DND-41 (cell line): ENCODE measurements at regions not wholly inside any gene's neighbourhood (a gene's known extent, or its start where the extent isn't known, plus 50 kb on each side); places are given as distances from the start of the nearest gene placed in this dataset.
"Not testable (repeated sequence)": the region's sequence is repeated elsewhere in the genome, so short reads cannot be mapped to it uniquely, and the experiment has no call there.

Experiments used
- ATAC-seq: fragments of 200-7000 bp; cut with Tn5 transposase; 3 replicates; pipeline ENCODE4 v1.9.1; 2021; ENCODE audit warnings: low read depth; ENCODE audit not compliant: insufficient read depth
- DNase-seq: peaks from one replicate; pipeline ENCODE4 v3.0.0-alpha.2; 2020
- H2AFZ ChIP-seq: 2 replicates; pipeline ENCODE4 v1.6.0; 2012; ENCODE audit warnings: low read depth, low read length
- H3K27ac ChIP-seq: 2 replicates; pipeline ENCODE4 v1.5.1; 2012; ENCODE audit warnings: low read length, inconsistent platforms
- H3K27me3 ChIP-seq: fragments of 200-600 bp; sonication (generic); 2 replicates; pipeline ENCODE4 v1.6.0; 2012; ENCODE audit warnings: low read length, mild to moderate bottlenecking, inconsistent platforms; ENCODE audit not compliant: insufficient read depth, poor library complexity
- H3K36me3 ChIP-seq: 2 replicates; pipeline ENCODE4 v1.5.1; 2012; ENCODE audit warnings: low read length, inconsistent platforms; ENCODE audit not compliant: insufficient read depth
- H3K4me1 ChIP-seq: 2 replicates; pipeline ENCODE4 v1.5.1; 2012; ENCODE audit warnings: mild to moderate bottlenecking, low read length; ENCODE audit not compliant: insufficient read depth
- H3K4me2 ChIP-seq: 2 replicates; pipeline ENCODE4 v1.6.0; 2012; ENCODE audit warnings: mild to moderate bottlenecking, moderate library complexity, low read length, inconsistent platforms; ENCODE audit not compliant: insufficient read depth
- H3K4me3 ChIP-seq, 2 experiments: fragments of 200-600 bp in 1 of 2; shearing (Covaris generic) in 1 of 2; 2 replicates each; pipeline ENCODE4 v1.5.1; 2012 to 2016; ENCODE audit warnings: inconsistent platforms in 2 of 2, low read length in 2 of 2, mild to moderate bottlenecking in 2 of 2, low read depth in 1 of 2, moderate library complexity in 1 of 2
- H3K79me2 ChIP-seq: 2 replicates; pipeline ENCODE4 v1.6.0; 2012; ENCODE audit warnings: low read length, inconsistent platforms; ENCODE audit not compliant: insufficient read depth
- H3K9ac ChIP-seq: 2 replicates; pipeline ENCODE4 v1.6.0; 2012; ENCODE audit warnings: low read depth, mild to moderate bottlenecking, inconsistent platforms, low read length, moderate library complexity
- H3K9me3 ChIP-seq: 2 replicates; pipeline ENCODE4 v1.5.1; 2012; ENCODE audit warnings: low read length, moderate library complexity, mild to moderate bottlenecking, inconsistent platforms; ENCODE audit not compliant: insufficient read depth, severe bottlenecking
- H4K20me1 ChIP-seq: 2 replicates; pipeline ENCODE4 v1.6.0; 2012; ENCODE audit warnings: low read length; ENCODE audit not compliant: insufficient read depth
- EZH2 ChIP-seq: IDR thresholded peaks from 3 replicates; pipeline ENCODE4 v1.6.1; 2012; ENCODE audit warnings: borderline replicate concordance, low read depth, mild to moderate bottlenecking, moderate library complexity, low read length, inconsistent platforms; ENCODE audit not compliant: severe bottlenecking
- TF ChIP-seq, protein P1 (sequence below): IDR thresholded peaks from 2 replicates; pipeline ENCODE4 v1.5.1; 2012; ENCODE audit warnings: borderline replicate concordance, low read length, moderate library complexity, mild to moderate bottlenecking; ENCODE audit not compliant: poor library complexity, severe bottlenecking; ENCODE audit errors: extremely low read depth

DNA sequence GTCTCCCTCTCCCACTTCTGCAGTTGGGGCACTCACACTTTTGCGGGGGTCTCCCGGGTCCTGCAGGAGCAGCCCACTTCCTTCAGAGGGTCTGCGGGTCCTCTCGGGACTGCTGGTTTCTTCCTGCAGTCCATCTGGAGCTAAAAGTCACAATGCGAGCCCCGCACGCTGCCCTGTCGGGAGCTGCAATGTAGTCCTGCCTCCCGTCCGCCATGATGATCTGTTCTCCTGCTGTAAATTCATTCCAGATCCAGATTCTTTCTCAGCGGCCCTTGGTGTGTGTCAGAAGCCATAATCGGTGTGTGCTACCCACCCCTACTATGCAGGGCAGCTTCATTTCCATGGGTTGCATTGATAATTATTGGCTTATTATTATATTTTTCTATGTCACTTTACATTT, 323.0 kb upstream of the ZFP42 start:
- not testable (repeated sequence) for DNase-seq

DNA sequence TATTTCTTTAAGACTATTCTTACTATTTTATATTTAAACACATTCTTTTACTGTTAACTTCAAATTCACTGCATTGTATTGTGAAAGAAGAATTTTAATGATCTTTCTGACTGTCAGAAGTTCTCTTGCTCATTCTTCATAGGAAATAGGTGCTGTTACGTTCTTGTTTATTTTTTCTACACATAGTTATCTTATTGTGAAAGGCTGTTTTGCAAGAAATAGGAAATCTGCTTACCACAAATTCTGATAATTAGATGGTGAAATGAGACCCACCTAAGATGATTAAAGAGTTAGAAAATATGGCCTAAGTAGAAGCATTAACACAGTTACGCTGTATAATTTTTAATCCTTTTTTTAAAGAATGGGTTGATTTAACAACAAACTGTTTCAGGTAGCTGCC, 316.1 kb upstream of the ZFP42 start:
- Histone ChIP-seq H3K27ac (no peak overlapping the region), H3K4me3 (no peak overlapping the region), H3K4me2 (no peak overlapping the region), H3K9me3 (no peaks in the 10 kb centered on the region), H2AFZ (no peak overlapping the region), H3K79me2 (no peaks in the 10 kb centered on the region), H3K36me3 (no peaks in the 10 kb centered on the region), H3K9ac (no peak overlapping the region), H3K27me3 (no peaks in the 10 kb centered on the region), H3K4me1 (no peaks in the 10 kb centered on the region), H4K20me1 (no peaks in the 10 kb centered on the region)
- no peak for ATAC-seq
- TF ChIP-seq, protein P1, sequence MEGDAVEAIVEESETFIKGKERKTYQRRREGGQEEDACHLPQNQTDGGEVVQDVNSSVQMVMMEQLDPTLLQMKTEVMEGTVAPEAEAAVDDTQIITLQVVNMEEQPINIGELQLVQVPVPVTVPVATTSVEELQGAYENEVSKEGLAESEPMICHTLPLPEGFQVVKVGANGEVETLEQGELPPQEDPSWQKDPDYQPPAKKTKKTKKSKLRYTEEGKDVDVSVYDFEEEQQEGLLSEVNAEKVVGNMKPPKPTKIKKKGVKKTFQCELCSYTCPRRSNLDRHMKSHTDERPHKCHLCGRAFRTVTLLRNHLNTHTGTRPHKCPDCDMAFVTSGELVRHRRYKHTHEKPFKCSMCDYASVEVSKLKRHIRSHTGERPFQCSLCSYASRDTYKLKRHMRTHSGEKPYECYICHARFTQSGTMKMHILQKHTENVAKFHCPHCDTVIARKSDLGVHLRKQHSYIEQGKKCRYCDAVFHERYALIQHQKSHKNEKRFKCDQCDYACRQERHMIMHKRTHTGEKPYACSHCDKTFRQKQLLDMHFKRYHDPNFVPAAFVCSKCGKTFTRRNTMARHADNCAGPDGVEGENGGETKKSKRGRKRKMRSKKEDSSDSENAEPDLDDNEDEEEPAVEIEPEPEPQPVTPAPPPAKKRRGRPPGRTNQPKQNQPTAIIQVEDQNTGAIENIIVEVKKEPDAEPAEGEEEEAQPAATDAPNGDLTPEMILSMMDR: no peak
- no peak for TF ChIP-seq EZH2
- no peak for DNase-seq

More for the DNA sequence above, 323.0 kb upstream of the ZFP42 start:
- H3K4me3 ChIP-seq, H4K20me1 ChIP-seq, H2AFZ ChIP-seq, H3K4me1 ChIP-seq, H3K9me3 ChIP-seq, H3K9ac ChIP-seq, ATAC-seq, H3K27me3 ChIP-seq, H3K4me2 ChIP-seq, H3K27ac ChIP-seq, H3K36me3 ChIP-seq, H3K79me2 ChIP-seq: not testable (repeated sequence)

DNA sequence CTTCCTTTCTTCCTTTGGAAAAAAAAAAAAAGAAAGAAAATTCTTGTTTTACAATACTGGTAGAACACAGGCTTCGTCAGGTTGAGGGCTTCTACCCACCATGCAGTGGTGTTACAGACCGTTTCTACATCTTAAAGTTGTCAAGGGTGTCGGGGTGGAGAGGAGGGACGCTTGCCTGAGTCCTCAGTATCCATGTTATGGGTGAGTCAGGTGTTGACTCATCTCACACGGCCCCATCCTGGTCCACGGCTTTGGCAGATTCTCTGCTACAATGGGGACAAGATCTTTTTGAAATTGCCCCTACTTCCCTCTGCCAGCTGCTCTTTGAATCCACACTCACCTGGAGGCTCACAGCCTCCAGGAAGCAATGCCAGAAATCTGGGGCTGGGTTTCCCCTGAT, 310.3 kb upstream of the ZFP42 start:
- TF ChIP-seq EZH2: no peak
- TF ChIP-seq, protein P1: no peak
- no peaks in the 10 kb centered on the region for H3K4me1 ChIP-seq
- ATAC-seq (no peak), DNase-seq (no peak)
- no peaks in the 10 kb centered on the region for H3K27me3 ChIP-seq
- no peak overlapping the region for H3K9ac ChIP-seq
- H3K4me3 ChIP-seq: no peak overlapping the region
- H3K36me3 ChIP-seq: no peaks in the 10 kb centered on the region
- H3K9me3 ChIP-seq: no peaks in the 10 kb centered on the region
- H3K27ac ChIP-seq: no peak overlapping the region
- H2AFZ ChIP-seq: no peak overlapping the region
- H3K79me2 ChIP-seq: no peaks in the 10 kb centered on the region
- no peaks in the 10 kb centered on the region for H4K20me1 ChIP-seq
- no peak overlapping the region for H3K4me2 ChIP-seq

DNA sequence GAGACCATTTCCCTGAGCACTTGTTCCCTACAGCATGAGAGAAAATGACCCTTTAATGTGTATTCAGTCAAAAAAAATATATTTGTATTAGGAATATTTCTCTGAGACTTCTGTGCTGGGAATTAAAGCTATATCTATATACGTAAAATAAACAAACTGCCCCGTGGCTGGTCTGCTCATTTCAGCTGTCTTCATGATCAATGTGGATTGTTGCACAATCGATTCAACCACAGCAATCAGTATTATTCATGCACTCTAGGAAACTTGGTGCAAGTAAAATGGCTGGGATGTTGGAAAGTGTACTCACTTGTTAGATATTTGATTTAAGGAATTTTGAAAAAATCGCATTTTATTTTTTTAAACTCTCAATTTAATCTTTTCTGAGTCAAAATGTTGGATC, 307.9 kb upstream of the ZFP42 start:
- Histone ChIP-seq H3K36me3 (no peaks in the 10 kb centered on the region), H3K9ac (no peak overlapping the region), H4K20me1 (no peaks in the 10 kb centered on the region), H3K27me3 (no peaks in the 10 kb centered on the region), H3K79me2 (no peaks in the 10 kb centered on the region), H3K4me2 (no peak overlapping the region), H3K9me3 (peaks cover 3% of the 10 kb centered on the region), H3K4me1 (no peaks in the 10 kb centered on the region), H3K27ac (no peak overlapping the region), H2AFZ (no peak overlapping the region), H3K4me3 (no peak overlapping the region)
- no peak for ATAC-seq
- TF ChIP-seq, protein P1: no peak
- TF ChIP-seq EZH2: no peak
- DNase-seq: no peak
